DMS79 treated with DMSO at 0.1 percent for 48 hours (cell line): ENCODE measurements at regions not wholly inside any gene's neighbourhood (a gene's known extent, or its start where the extent isn't known, plus 50 kb on each side); places are given as distances from the start of the nearest gene placed in this dataset.
"Not testable (repeated sequence)": the region's sequence is repeated elsewhere in the genome, so short reads cannot be mapped to it uniquely, and the experiment has no call there.

Experiments used
- DNase-seq: peaks from one replicate; lab custom pipeline; 2025; lab: John Stamatoyannopoulos, UW

DNA sequence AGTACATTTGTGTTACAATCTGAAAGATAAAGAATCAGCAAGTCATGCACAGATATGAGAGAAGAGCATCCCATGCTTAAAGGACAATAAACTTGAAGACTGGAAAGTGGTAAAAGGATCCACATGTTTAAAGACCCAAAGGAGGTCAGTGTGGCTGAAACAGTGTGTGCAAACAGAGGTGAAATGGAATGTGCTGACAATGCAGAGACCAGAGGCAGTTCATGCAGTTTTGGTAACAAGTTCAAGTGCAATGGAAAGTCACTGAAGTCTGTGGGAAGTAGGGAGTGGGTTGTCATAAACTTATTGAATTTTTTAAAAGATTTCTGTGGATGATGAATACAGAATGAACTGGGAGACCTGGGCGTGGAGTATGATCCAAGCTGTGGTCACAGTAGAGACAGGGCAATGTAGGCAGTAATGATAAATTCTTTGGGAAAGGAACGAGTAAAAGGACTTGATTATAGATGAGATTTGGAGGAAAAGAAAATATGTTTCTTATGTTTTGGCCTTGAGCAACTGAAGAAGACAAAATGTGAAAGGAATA lies 408.0 kb downstream of the HGF start:
- no peak for DNase-seq

DNA sequence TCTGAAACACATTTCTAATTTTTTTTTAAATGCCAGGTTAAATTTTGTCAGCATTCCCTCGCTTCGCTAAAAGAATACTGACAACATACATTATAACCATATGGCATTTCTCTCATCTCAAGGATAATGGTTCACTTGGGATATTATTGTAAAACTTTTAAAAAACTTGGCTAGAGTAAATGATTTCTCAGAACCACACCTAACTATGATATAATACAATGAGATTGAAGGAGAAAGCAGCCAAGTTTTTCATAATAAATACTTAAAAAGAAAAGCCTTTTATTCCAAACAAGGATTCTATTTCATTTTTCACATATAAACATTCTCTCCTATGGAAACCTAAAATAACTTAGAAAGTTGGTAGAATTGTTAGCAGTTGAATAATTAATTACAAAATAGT lies 413.9 kb downstream of the HGF start:
- no peak for DNase-seq

DNA sequence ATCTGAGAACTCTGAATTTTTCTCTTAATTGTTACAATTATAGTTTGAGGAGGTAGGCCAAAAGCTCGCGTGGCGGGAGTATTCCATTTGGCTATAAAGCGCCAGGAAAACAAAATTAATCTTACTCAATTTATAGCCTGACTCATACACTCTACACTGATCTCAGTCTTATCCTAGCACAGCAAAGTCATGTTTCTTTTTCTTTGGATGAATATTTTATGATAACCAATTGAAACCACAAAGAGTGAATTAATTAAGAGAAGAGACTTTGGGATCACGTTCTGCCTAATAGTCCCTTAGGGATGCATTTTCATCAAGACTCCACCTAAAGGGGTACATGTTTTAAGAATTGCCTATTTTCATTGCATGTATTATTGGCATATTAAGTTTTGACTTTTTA lies 420.8 kb downstream of the HGF start:
- no peak for DNase-seq

DNA sequence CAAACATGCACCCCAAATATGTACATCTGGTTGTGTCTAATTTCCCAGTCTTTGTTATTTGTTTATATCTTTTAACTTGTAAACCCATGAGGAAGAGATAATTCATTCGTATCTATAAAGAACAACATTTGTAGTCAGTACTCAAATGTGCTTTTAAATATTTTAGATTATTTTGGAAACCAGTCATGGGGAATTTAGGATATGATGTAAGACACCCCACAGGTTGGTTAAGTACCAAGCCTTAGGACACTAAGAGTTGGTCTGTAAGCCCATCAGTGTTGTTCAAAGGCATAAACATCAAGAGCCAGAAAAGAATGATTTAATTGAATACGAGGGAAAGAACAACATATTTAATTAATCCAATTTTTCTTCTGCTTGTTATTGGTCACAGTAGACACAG lies 421.1 kb upstream of the SEMA3C start:
- no peak for DNase-seq

DNA sequence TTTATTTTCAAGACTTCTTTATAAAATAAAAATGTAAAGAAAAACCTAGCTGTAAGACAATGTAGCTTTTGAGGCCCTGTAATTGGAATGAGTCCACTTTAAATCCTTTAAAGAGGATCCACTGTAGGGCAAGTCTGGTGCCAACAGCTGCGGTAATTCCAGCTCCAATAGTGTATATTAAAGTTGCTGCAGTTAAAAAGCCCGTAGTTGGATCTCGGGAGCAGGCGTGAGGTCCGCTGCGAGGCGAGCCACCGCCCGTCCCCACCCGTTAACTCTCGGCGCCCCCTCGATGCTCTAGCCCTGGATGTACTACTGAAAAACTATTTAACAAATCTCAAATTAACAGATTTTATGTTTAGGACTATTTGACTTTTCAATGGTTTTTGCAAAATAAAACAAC lies 414.7 kb upstream of the SEMA3C start:
- no peak for DNase-seq

DNA sequence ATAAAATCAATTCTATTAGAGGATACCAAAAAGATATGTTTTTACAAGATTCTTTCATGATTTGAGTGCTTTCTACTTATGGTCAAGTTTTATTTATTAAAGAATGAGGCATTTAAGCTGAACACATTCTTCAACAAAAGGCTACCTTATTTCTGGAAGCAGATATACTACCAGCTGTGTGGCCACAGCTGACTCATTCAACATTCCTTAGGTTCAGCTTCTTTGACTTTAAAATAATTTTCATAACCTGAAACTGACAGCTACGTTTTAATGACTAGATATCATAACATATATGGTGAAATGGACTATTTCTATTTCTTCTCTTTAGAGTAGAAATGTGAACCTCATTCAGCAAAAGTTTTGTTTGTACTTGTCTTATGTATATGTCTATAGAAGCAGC lies 414.2 kb upstream of the SEMA3C start:
- no peak for DNase-seq

DNA sequence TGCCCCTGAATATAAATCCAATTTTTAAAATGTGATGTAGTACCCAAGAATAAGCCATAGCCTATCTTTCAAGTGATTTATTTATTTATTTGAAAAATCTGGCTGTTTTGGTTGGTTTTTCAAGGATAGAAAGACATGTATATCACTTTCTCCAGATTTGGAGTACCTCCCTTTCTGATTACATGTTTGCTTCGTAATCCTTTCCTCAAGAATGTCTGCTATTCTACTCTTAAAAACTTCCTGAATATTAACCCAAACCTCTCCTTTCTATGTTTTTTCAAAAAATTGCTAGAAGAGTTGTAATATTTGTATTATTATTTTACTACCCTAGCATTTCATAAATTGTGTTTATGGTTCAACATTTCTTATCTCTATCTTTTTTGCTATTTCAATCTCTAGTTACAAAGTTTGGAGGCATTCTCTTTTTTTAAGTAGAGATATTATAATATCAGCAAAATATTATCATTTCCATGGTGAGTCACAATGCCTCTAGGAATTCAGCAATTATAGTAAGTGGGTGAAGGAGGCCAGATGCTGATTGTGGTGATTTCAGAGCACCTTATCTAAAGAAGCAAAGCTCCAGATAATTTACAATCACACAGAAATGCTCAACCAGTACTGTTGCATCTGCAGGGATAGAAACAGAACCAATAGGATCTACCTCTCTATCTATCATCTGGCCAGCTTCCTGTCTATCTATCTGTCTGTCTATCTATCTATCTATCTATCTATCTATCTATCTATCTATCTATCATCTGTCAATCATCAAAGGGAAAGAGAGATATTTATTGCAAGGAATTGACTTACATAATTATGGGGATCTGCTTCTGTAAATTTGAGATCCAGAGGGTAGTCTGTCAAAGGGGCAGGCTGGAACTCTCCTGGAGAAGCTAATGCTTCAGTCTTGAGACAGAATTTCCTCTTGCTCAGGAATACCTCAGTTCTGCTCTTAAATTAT lies 412.5 kb upstream of the SEMA3C start:
- no peak for DNase-seq

DNA sequence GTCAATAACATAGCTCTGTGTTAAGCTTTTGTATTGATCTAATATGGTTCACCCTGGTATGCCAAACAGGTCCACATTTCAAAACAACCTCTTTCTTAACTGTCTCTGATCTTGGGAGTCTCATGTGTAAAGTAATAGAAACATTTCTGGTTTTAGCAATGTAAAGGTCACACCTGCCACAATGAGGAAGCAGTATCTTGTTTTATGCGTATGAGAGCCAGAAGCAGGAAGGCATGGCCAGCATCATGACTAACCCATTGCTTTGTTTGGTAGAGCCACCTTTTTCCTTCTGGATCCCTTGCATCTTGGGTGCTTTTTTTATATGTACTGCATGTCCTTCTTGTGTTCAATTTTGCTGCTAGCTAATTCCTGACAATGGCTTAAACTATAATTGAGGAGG lies 411.3 kb upstream of the SEMA3C start:
- no peak for DNase-seq

DNA sequence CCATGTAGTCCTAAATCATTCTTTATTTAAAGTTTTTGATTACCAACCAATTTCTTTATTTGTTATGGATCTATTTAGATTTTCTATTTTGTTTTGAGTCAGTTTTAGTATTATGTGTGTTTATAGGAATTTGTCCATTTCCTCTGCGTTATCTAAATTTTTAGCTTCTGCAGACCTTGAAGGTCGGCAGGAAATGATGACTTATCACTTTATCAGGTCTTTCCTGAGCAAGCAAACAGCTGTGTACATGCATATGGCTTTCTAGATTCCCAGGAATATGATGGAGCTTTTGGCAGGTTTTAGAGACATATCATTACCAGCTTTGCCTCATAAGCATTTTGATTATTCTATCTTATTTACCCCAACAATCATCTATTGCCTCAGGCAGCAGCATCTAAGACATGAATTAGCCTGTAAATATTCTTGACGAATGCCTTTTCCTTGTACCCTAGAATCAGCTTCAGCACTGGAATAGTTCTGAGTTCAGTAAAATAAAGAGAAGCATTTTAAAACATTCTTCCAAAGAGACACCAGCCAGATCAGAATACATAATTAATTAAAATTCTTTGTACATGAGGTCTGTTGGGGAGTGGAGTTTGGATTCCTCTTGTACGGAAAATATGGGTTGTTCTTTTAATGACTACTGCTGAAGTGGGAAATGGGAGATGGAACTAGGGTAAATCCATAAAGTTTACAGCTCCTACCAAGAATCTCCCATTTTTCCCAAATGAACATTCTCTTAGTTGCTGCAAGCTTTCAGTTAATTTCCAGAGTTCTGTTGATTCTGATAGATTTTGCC lies 408.8 kb upstream of the SEMA3C start:
- DNase-seq = no peak

DNA sequence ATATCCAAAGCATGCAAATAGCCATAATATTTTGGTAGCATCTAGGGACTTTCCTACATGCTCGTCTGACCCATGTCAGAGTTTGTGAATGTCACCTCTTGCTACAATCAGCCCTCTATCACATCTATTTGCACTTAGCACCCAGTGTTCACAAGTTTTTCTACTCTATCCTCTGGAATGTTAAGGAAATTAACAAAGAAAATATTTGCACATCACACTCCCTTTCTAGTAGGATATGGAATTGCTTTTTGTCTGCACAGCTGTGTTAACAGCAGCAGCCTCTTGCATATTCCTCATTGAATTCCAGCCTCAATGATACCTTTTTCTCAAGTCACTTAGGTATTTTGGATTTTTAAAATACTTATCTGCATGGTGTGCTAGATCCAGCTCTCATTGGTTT lies 403.1 kb upstream of the SEMA3C start:
- DNase-seq = no peak

DNA sequence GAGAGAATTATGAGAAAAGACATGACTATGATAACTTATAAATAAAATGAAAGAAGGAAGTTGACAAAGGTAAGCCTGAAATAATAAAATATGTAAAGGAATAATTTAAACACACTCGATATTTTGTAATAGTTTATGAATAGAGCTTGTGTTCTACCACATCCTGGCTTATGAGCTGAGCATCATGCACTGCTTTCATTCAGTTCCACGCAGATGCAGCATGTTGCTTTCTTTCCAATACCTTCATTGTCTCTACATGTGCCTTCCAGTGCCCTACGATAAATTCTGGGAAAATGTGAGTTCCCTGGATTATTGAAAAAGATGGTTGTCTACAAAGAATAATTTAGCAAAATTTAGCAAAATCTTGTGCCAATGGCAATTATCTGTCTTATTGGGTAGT lies 398.9 kb upstream of the SEMA3C start:
- DNase-seq = no peak

DNA sequence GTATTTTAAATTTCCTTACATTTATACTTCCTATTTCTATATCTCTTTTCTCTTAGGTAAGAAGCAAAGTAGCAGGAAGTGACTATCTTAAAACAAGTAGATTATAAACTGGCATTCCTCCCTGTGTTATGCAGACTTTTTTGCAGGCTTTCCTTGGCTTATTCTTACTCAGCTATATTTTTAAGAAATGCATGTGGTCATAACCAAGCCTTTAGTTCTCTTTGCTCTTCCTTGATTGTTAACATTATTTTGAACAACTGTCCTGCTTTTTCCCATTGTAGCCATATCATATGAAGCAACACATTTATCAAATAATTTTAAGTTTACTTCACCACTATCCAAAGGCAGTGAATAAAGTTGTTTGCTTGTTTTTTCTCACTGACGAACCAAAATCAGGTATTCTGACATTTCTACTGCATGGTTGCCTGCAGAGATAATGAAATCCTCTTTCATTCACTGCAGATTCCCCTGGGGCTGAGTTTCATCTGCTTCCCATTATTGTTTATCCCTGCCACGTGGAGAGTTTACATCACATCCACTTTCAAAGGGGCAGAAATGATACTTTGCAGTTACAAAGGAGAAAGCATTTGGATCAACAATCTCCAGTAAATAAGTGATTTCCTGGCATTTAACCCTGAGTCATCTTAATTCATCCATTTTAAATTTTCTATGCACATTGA lies 389.9 kb upstream of the SEMA3C start:
- no peak for DNase-seq

DNA sequence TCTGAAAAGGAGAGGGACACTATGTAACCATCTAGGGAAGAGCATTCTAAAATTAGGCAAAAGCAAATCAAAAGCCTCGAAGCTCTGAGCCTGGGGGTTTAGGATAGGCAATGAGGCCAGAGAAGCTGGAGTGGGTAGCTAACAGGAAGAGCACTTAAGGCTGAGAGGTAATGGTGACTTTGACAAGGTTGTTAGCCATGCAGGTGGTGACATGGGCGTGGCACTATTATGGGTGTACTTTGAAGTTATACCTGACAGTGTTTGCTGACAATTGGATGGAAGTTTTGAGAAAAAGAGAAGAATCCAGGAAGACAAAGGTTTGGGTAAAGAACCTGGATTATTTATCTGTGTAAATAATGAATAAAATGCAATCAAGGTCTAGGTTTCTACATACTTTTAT lies 383.0 kb upstream of the SEMA3C start:
- DNase-seq = no peak

DNA sequence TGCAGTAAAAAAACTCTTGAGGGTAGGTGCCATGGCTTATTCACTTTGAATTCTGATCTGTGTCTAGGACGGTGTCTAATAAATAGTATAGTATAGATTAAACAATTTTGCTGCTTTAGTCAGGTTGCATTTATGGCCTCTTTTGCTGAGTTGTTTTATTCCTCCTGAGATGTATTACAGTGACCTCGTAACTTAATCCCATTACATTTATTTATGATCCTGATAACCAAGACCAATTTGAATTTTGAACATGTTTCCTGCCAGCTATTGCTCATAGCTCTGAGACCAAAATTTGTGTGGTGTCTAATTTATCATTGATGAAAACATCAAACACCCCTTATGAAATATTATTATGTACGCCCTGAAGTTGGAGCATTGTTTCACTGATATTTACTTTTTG lies 381.9 kb upstream of the SEMA3C start:
- no peak for DNase-seq

DNA sequence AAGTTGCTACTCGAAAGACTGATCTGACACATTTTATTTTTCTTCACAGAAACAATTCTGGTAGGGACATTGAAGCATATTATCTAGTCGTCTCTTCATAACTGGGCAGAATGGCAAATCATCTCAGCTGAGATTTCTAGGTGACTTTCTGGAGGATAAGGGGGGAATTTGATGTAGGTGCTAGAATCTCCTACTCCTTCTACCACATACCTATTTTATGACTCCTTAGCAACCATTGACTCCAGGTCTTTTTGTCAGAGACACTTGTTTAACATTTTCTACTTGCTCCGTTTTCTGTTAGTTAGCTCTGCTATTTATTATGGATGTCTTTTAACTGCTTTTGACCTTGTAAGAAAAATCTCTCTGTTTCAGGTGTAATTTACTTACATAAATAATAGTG lies 380.9 kb upstream of the SEMA3C start:
- DNase-seq = no peak

DNA sequence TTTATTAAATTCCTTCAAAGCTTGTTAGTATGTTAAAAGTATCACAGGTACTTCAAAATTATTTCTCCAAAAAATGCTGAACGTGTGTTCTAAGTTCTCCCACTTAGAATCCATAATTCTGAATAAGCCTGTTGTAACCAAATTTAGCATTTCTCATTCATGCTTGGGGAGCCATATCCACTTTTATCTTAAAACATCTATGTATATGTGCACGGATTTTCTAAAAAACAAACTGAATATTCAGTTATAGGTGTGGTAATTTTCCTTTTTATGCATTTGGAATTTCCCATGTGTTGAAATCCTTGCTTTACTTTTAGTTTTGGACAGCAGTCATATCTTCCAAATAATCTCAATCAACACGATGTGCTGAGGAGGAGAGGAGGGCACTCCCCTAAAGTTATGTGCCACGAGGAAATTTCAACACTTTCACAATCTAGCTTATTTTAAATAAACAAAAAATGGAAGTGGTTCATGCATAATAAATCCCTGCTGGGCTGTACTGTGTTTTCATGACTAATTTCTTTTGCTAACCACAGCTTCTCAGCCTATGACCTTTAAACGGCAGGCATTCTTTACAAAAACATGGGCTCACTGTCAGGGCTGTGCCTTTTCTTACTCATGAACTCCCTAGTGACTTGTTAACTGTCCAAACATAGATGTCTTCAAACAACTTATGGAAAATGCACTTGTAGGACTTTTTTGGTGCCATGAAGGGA lies 380.3 kb upstream of the SEMA3C start:
- DNase-seq = no peak

DNA sequence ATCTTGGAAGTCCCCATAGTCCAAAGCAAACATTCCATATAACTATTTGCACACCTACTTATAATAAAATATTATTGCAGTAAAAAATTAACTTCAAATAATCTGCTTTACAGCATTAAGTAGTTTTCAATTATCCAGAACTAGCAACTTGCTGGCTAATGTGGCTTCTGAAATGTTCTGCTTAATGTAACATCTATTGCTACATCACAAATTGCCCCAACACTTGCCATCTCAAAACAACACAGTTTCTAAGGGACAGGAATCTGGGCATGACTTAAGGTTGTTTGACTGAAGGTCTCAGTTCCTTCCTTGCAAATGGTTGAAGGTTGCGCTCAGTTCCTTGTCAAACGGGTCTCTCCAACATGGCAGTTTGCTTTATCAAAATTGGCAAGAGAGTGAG lies 378.5 kb upstream of the SEMA3C start:
- DNase-seq = no peak

DNA sequence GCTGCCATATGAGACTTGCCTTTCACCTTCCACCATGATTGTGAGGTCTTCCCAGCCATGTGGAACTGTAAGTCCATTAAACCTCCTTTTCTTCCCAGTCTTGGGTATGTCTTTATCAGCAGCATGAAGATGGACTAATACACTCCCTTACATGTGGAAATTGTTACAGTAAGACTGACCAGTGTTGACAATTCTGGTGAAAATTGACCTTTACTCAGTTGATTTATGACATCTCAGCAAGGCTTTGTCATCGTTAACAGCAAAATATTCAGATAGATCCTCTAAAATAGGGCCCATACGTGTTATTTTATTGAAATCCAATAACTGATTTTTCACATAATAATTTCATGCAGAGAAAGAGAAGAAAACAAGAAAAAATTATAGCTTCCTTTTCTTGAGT lies 377.9 kb upstream of the SEMA3C start:
- DNase-seq = no peak

DNA sequence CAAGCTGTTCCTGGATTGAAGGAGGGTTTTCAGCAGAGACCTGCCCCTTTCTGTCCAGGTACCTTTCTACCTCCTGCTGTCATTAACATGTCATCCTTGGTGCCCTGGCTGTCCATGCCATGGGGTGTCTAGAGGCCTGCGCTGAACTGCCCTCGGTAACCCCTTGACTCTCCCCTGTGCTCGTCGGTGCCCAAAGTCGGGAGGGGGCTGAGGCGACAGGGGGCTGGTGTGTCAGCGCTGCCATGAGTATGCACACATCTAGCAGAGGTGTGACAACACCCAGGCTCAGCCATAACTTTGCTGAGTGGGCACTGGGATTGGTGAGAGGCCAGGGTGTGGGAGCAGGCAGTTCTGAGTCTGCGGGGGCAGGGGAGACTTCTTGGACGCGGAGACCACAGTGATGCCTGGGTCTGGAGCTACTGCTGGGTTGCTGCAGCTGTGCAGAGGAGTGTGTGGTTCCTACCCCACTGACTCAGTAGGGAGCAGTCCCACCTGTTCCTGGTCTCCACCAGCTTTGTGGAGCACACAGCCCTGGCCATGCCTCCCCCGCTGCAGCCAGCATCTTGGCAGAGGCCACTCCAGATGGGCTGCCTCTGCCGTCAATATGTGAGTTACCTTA lies 376.2 kb upstream of the SEMA3C start:
- no peak for DNase-seq

DNA sequence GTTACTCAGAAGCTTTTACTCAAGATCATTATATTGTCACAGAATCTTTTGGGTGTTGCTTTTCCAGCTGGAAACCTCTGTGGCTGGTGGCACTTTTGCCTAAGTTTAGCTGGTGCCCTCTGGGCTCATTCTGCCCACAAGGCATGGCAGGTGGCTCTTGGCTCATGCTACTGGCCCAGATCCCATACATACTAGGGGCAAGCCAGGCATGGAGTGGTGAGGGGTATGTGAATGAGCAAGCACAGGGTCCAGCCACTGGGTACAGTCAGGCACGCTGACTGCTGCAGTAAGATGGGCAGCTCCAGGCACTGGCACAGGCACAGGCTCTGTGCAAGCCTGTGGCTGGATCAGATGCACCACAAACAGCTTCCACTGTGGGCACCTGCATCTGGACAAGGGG lies 375.0 kb upstream of the SEMA3C start:
- no peak for DNase-seq

DNA sequence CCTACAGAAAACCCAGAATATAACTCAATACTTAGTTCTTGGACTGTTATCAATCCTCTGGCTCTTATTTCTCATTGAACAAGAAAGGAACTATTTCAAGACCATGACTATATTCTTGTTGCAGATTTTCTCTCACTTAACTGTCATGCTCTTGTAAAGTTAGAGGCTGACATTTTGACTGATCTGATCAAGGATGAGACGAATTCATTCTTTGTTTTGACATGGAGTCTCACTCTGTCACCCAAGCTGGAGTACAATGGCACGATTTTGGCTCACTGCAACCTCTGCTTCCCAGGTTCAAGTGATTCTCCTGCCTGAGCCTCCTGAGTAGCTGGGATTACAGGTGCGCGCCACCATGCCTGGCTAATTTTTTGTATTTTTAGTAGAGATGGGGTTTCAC lies 367.9 kb upstream of the SEMA3C start:
- DNase-seq = not testable (repeated sequence)
